PFSK-1 (cell line): ENCODE measurements at regions not wholly inside any gene's neighbourhood (a gene's known extent, or its start where the extent isn't known, plus 50 kb on each side); places are given as distances from the start of the nearest gene placed in this dataset.

ENCODE experiments used
- FOXP2 ChIP-seq: optimal IDR thresholded peaks from 2 replicates; pipeline ENCODE3; 2011; ENCODE audit warnings: borderline replicate concordance, control low read depth, inconsistent platforms; ENCODE audit not compliant: insufficient read depth; ENCODE audit errors: extremely low read length, extremely low read depth
- POLR2AphosphoS5 ChIP-seq: IDR thresholded peaks from 2 replicates; pipeline ENCODE4 v1.6.1; 2012; ENCODE audit warnings: low read depth, mild to moderate bottlenecking, control low read depth, low read length, moderate library complexity
- REST ChIP-seq, 2 experiments: IDR thresholded peaks; 2 replicates each; pipeline versions ENCODE4 v1.6.1 to v1.8.0; 2011 to 2012; ENCODE audit warnings: low read depth in 2 of 2, low read length in 2 of 2, control low read depth in 1 of 2, inconsistent platforms in 1 of 2, mild to moderate bottlenecking in 1 of 2, moderate library complexity in 1 of 2; ENCODE audit not compliant: insufficient read depth in 1 of 2
- SIN3A ChIP-seq: IDR thresholded peaks from 2 replicates; pipeline ENCODE4 v1.6.1; 2012; ENCODE audit warnings: mild to moderate bottlenecking, low read length, moderate library complexity, borderline replicate concordance; ENCODE audit not compliant: insufficient read depth
- TAF1 ChIP-seq: IDR thresholded peaks from 2 replicates; pipeline ENCODE4 v1.6.1; 2012; ENCODE audit warnings: low read length, control low read depth, borderline replicate concordance; ENCODE audit not compliant: insufficient read depth

GRCh38 chr2:176508984-176509740 lies 239.9 kb downstream of the MTX2 start:
- TF ChIP-seq REST (IDR thresholded peaks at IDR 0.05; ENCODE audit: insufficient read depth in 1 of 2, low read depth in 2 of 2, low read length in 2 of 2) (no peak), TAF1 (no peak), SIN3A (no peak)

GRCh38 chr2:176514276-176514675 lies 245.0 kb downstream of the MTX2 start:
- TF ChIP-seq POLR2AphosphoS5 (no peak), REST (IDR thresholded peaks at IDR 0.05; ENCODE audit: insufficient read depth in 1 of 2, low read depth in 2 of 2, low read length in 2 of 2) (no peak), FOXP2 (no peak), TAF1 (no peak), SIN3A (no peak)

- no peak for TF ChIP-seq FOXP2
Observed at GRCh38 chr2:176514805-176515500, 245.7 kb downstream of the MTX2 start.

GRCh38 chr2:176516051-176516602 lies 246.9 kb downstream of the MTX2 start:
- TF ChIP-seq POLR2AphosphoS5 (no peak), TAF1 (no peak), FOXP2 (no peak), SIN3A (no peak), REST (IDR thresholded peaks at IDR 0.05; ENCODE audit: insufficient read depth in 1 of 2, low read depth in 2 of 2, low read length in 2 of 2) (no peak)

GRCh38 chr2:176518823-176519222 lies 249.6 kb downstream of the MTX2 start:
- TF ChIP-seq SIN3A (no peak), FOXP2 (no peak), TAF1 (no peak), REST (IDR thresholded peaks at IDR 0.05; ENCODE audit: insufficient read depth in 1 of 2, low read depth in 2 of 2, low read length in 2 of 2) (no peak), POLR2AphosphoS5 (no peak)
